Inferior parietal cortex (tissue), 1 donor: ENCODE measurements at regions not wholly inside any gene's neighbourhood (a gene's known extent, or its start where the extent isn't known, plus 50 kb on each side); places are given as distances from the start of the nearest gene placed in this dataset.
"Not testable (repeated sequence)": the region's sequence is repeated elsewhere in the genome, so short reads cannot be mapped to it uniquely, and the experiment has no call there.

Experiments
- DNase-seq: peaks from one replicate; pipeline ENCODE4 v3.0.0-alpha.2; 2016; ENCODE audit errors: extremely low spot score

DNA sequence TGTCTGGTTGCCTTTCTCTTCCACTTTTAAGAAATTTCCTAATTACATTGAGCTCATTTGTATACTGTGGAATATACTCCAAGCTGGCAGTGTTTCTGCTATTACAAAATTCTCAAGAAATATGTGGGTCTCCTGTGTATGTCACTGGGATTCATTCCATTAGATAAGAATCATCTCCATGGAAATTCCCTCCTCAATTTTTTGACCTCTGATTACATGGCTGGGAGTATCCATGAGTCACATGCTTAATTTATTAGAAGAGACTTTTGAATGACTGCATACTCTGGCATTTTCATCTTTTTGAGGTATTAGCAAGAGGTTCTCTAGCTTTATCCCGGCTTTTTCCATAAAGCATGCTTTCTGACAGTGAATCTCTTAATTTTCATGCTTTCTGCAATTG is 665.5 kb upstream of the CNTNAP5 start:
- DNase-seq, result no peak

DNA sequence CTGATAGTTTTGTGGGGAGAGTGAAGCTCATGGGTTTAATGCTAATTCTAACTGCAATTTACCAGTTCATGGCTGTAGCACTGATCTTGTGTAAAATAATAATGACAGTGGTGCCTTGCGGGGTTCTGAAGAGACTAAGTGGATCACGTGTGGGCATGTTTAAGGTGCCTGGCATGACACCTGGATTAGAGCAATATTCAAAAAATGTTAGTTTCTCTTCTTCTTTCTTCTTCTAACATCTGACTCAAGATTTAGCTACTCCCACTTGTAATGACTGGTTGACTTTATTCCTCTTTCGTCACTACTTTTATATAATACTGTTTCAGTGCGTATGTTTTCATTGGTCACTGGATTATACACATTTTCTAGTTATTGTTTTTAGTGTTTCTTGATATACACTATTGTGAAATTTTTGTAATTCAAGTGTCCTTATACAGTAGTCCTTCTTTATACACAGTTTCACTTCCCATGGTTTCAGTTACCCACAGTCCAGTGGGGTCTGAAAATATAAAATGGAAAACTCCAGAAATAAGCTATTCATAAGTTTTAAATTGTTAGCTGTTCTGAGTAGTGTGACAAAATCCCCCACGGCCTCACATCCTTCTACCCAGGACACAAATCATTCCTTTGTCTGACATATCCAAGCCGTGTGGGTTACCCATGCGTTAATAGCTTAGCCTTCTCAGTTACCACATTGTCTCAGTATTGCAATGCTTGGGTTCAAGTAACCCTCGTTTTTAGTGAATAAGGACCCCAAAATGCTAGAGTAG is 662.2 kb upstream of the CNTNAP5 start:
- DNase-seq, result no peak

DNA sequence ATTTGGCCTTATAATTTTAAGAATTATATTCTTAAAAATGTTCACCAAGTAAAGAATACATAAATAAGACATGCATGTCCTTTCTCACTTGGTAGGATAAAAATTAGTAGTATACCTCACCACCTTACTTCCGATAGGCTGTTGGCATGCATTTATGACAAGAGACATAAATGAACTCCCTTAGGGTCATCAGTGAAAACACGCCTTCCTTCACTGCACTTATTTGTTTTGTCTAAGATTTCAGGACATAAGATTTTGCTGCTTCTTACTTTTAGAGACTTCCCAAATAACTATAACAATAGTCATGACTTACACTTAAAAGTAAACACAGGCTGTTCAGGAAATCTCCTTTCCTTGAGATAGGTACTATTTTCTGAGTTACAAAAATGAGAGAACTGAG is 661.3 kb upstream of the CNTNAP5 start:
- DNase-seq, result no peak

- no peak for DNase-seq
Measured at GRCh38 chr2:123364243-123364896, 660.7 kb upstream of the CNTNAP5 start.

DNA sequence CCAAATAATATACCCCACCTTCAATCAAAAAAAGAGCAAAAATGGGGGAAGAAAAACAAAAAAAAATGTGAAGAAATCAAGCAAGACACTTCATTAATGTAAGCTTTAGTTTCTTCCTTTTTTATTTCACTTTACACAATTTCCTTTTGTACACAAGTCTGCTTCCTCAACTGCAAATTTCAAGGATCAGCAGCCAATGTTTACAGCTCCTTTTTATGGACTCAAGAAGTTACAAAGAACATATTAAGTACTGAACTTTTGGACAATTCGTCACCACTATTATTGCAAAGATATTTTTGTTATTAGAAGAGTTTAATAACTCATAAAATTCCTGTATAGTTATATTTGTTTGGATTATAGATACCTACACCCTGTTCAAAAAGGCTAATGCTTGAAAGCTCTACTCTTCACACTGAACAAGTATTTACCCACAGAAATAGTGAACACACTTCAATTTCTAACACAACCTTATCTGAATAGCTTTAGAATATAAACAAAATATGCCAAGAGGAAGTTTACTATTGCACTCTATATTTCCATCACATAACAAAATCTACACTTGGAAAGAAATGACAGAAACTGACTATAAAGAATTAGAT is 658.7 kb upstream of the CNTNAP5 start:
- no peak for DNase-seq

GRCh38 chr2:123370186-123370585 is 654.9 kb upstream of the CNTNAP5 start:
- DNase-seq, result no peak

DNA sequence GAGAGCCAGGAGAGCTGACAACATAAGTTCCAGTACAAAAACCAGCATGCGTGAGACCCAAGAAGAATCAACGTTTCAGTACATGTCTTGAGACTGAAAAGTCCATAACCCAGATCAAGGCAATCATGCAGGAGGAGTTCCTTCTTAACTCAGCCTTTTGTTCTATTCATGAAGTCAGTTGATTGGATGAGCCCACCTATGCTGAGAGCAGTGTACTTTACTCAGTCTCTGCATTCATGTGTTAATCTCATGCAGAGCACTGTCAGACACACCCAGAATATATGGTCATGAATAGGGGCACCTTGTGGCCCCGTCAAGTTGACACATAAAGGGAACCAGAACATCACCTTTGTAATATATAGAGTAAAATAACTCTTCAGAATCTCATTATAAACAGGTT is 653.6 kb upstream of the CNTNAP5 start:
- no peak for DNase-seq

- no peak for DNase-seq
Measured at GRCh38 chr2:123380370-123380935, 644.6 kb upstream of the CNTNAP5 start.

- DNase-seq, result no peak
Measured at GRCh38 chr2:123415678-123416077, 609.4 kb upstream of the CNTNAP5 start.

DNA sequence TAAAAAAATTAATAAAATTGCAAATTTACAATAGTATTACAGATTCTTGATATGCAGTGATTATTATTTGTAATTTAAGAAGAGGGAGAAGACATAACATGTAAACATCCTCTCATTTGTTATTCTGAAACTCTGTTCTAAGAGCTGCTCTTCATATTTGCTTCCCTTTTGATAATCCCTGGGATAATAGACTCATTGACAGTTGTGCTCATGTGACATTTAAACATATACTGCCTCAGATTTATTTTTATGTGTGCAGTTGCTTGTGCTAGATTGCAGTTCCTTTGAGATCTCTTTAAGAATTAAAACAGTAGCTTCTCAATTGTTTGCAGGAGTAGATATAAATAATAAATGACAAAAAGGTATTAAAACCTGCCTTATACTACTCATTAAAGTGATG is 605.1 kb upstream of the CNTNAP5 start:
- DNase-seq, result no peak

GRCh38 chr2:123434546-123435395 is 590.3 kb upstream of the CNTNAP5 start:
- no peak for DNase-seq

- no peak for DNase-seq
Measured at GRCh38 chr2:123438251-123438650, 586.8 kb upstream of the CNTNAP5 start.

DNA sequence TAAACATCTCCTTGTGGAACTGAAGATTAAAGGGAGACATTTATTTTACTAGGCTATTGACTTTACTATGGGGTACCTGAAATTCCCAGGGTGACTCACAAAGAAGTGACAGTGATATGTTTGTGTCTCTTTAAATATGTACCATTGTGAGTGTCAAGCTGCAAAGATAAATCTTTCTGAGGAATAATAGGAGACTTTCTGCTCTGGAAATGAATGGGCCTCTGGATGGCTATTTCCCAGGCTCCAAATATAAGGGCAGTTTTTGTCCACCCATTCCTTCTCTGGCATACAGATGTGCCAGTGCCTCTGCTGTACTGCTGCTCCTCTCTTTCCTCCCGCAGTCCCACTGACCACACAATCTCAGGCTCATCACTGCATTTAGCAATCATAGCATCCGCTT is 586.4 kb upstream of the CNTNAP5 start:
- DNase-seq, result no peak

GRCh38 chr2:123448801-123449200 is 576.3 kb upstream of the CNTNAP5 start:
- no peak for DNase-seq

GRCh38 chr2:123451542-123451941 is 573.5 kb upstream of the CNTNAP5 start:
- no peak for DNase-seq

DNA sequence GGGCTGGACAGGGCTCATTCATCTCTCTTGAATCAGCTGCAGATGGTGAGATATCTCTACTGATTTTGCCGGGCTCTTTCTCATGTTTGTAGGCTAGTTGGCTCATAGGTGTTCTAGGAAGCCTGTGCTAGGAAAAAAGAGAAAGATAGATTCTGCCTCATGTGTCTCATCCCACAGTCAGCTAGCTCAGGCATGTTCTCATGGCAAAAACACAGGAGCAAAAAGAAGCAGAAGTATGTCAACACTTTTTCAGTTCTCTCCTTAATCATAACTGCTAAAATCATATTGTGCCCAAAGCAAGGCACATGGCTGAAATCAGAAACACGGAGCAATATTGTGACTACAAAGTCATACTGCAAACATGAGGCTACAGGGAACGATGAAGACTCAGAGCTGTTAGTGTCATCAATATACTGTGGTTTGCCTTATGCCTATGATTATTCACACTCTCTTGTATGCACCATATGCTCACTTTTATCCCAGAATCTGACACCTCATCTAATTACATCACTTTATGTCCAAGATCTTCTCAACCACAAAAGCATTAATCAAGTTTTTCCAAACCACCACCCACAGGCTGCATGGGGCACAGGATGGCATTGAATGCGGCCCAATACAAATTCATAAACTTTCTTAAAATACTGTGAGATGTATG is 571.9 kb upstream of the CNTNAP5 start:
- DNase-seq, result no peak

GRCh38 chr2:123453772-123454171 is 571.3 kb upstream of the CNTNAP5 start:
- no peak for DNase-seq

DNA sequence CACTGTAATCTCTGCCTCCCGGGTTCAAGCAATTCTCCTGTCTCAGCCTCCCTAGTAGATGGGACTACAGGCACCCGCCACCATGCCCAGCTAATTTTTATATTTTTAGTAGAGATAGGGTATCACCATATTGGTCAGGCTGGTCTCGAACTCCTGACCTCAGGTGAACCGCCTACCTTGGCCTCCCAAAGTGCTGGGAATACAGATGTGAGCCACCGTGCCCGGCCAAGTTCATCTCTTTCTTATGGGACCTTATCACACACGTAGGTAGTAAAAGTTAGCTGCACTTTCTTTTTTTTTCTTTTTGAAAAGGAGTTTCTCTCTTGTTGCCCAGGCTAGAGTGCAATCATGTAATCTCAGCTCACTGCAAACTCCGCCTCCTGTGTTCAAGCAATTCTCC is 569.9 kb upstream of the CNTNAP5 start:
- not testable (repeated sequence) for DNase-seq

- DNase-seq, result no peak
Measured at GRCh38 chr2:123456416-123456815, 568.7 kb upstream of the CNTNAP5 start.

- DNase-seq, result no peak
Measured at GRCh38 chr2:123463886-123464285, 561.2 kb upstream of the CNTNAP5 start.

DNA sequence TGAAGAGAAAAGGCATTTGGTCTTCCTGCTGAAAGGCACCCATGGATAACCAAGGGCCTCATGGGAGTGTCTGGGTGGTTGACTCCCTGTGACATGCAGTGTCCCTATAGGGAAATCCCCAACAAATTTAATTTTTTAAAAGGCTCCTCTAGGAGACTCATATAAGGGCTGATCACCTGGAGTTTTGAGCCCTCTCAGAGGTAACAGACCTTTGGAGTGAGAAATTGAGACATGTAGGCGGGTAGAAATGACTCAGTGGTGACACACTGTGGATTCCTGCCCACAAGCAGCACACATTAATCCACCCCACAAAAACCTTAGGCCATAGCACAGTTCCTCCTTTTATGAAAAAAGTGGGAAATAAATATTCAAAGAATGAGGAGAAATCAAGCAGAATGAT is 557.0 kb upstream of the CNTNAP5 start:
- no peak for DNase-seq
